ENCODE measurements at regions not wholly inside any gene's neighbourhood (a gene's known extent, or its start where the extent isn't known, plus 50 kb on each side); places are given as distances from the start of the nearest gene placed in this dataset.

- Histone ChIP-seq H2BK20ac (ENCODE audit: low read length) (no peak overlapping the region), H2BK5ac (ENCODE audit: low read depth, low read length) (no peak overlapping the region), H2AFZ (ENCODE audit: low read length) (no peak overlapping the region), H2BK120ac (replicated peaks; ENCODE audit: low read depth, low read length) (no peak overlapping the region), H4K5ac (ENCODE audit: insufficient read length, low read depth, low read length) (no peak overlapping the region), H3K23me2 (ENCODE audit: low read depth, low read length) (no peaks in the 10 kb centered on the region), H2BK12ac (ENCODE audit: low read depth, low read length) (no peak overlapping the region), H3K9me3 (ENCODE audit: insufficient read depth in 2 of 2, low read depth in 1 of 2, low read length in 1 of 2) (no peaks in the 10 kb centered on the region), H3K56ac (replicated peaks; ENCODE audit: insufficient read length, low read depth, low read length) (no peak overlapping the region), H3K79me2 (ENCODE audit: control insufficient read depth in 1 of 2, insufficient read depth in 2 of 2, low read length in 2 of 2) (no peaks in the 10 kb centered on the region), H3K79me1 (ENCODE audit: low read depth, low read length) (no peaks in the 10 kb centered on the region), H3K4me1 (replicated peaks in 1 of 4; ENCODE audit: control insufficient read depth in 3 of 4, insufficient read depth in 4 of 4, low read length in 3 of 4) (no peaks in the 10 kb centered on the region; a peak in 1 of 7 replicates), H3K27me3 (replicated peaks in 1 of 4; ENCODE audit: control insufficient read depth in 3 of 4, extremely low read depth in 1 of 4, insufficient read depth in 3 of 4, low read length in 3 of 4) (no peaks in the 10 kb centered on the region), H4K20me1 (replicated peaks in 1 of 2; ENCODE audit: control insufficient read depth in 1 of 2, insufficient read depth in 2 of 2, low read length in 2 of 2) (no peaks in the 10 kb centered on the region), H2BK15ac (ENCODE audit: low read length) (no peak overlapping the region), H4K91ac (replicated peaks; ENCODE audit: insufficient read length, low read length) (no peak overlapping the region), H3K4me3 (ENCODE audit: extremely low read depth in 1 of 4, insufficient read depth in 2 of 4, low read depth in 3 of 4, low read length in 4 of 4) (no peak overlapping the region), H3K23ac (ENCODE audit: insufficient read length) (no peak overlapping the region), H3K4ac (replicated peaks; ENCODE audit: insufficient read length, low read depth, low read length) (no peak overlapping the region), H3K36me3 (ENCODE audit: control insufficient read depth in 2 of 4, insufficient read depth in 4 of 4, low read length in 3 of 4) (no peaks in the 10 kb centered on the region), H2AK5ac (ENCODE audit: low read depth, low read length) (no peak overlapping the region), H3K18ac (ENCODE audit: extremely low read depth, low read length) (no peak overlapping the region), H3K27ac (ENCODE audit: low read depth, low read length) (no peak overlapping the region), H3K4me2 (ENCODE audit: insufficient read depth in 1 of 2, low read depth in 2 of 2, low read length in 2 of 2) (no peak overlapping the region), H4K8ac (ENCODE audit: extremely low read depth, insufficient read depth, low read length) (no peak overlapping the region), H3K14ac (ENCODE audit: insufficient read length) (no peak overlapping the region), H3K9ac (replicated peaks in 1 of 4; ENCODE audit: extremely low read depth in 1 of 4, low read depth in 3 of 4, low read length in 3 of 4) (no peak overlapping the region)
- ChIA-PET CTCF (ENCODE audit: partially characterized antibody) (interaction anchor here (0.8 to 1.1 kb wide), 4 partner anchors 11 to 159 kb away, joined by 3 read pairs; no protein-coding TSS in a partner anchor), POLR2A (ENCODE audit: partially characterized antibody) (interaction anchor here (0.8 kb wide), 1 partner anchor 29 kb away, joined by 3 read pairs; no protein-coding TSS in a partner anchor)
- DNase-seq (ENCODE audit: low read depth in 1 of 2, low spot score in 2 of 2), result no peak
- FAIRE-seq, result no peak
- TF ChIP-seq TAF1 (IDR thresholded peaks at IDR 0.05; ENCODE audit: low read depth, low read length) (no peak), RAD21 (IDR thresholded peaks at IDR 0.05 in 1 of 2, conservative IDR thresholded peaks at IDR 0.05 in 1 of 2; ENCODE audit: low read depth in 2 of 2, low read length in 2 of 2) (no peak), JUN (IDR thresholded peaks at IDR 0.05; ENCODE audit: low read depth, low read length) (no peak), JUND (IDR thresholded peaks at IDR 0.05; ENCODE audit: low read length) (no peak), SRF (IDR thresholded peaks at IDR 0.05; ENCODE audit: low read depth, low read length) (no peak), MAFK (IDR thresholded peaks at IDR 0.05; ENCODE audit: low read depth, low read length) (no peak), SP2 (IDR thresholded peaks at IDR 0.05; ENCODE audit: low read length) (no peak), KDM5A (IDR thresholded peaks at IDR 0.05; ENCODE audit: low read length) (no peak), E2F6 (IDR thresholded peaks at IDR 0.05) (no peak), CBX5 (IDR thresholded peaks at IDR 0.05; ENCODE audit: low read depth, low read length) (no peak), RNF2 (IDR thresholded peaks at IDR 0.05; ENCODE audit: borderline replicate concordance, low read depth, low read length, missing control alignments, poor library complexity, severe bottlenecking) (no peak), KDM4A (IDR thresholded peaks at IDR 0.05; ENCODE audit: low read depth, low read length, severe bottlenecking) (no peak), CBX8 (IDR thresholded peaks at IDR 0.05; ENCODE audit: borderline replicate concordance, low read depth, low read length) (no peak), BCL11A (IDR thresholded peaks at IDR 0.05; ENCODE audit: low read depth in 2 of 2, low read length in 2 of 2) (no peak), NANOG (IDR thresholded peaks at IDR 0.05; ENCODE audit: insufficient read depth, low read depth, low read length, poor library complexity, severe bottlenecking) (no peak)
Measured at GRCh38 chr12:53827306-53827705, 75.5 kb upstream of the CISTR start.

Data from H1 (cell line).